Endometrium (tissue), 2 donors: ENCODE measurements at regions not wholly inside any gene's neighbourhood (a gene's known extent, or its start where the extent isn't known, plus 50 kb on each side); places are given as distances from the start of the nearest gene placed in this dataset.
"Not testable (repeated sequence)": the region's sequence is repeated elsewhere in the genome, so short reads cannot be mapped to it uniquely, and the experiment has no call there.

Experiments used
- FAIRE-seq: peaks from 2 replicates; lab custom pipeline; 2012; peaks lifted over from hg19 to GRCh38; lab: Jason Lieb, UNC
- donor health status: control.
- donor health status: control.

DNA sequence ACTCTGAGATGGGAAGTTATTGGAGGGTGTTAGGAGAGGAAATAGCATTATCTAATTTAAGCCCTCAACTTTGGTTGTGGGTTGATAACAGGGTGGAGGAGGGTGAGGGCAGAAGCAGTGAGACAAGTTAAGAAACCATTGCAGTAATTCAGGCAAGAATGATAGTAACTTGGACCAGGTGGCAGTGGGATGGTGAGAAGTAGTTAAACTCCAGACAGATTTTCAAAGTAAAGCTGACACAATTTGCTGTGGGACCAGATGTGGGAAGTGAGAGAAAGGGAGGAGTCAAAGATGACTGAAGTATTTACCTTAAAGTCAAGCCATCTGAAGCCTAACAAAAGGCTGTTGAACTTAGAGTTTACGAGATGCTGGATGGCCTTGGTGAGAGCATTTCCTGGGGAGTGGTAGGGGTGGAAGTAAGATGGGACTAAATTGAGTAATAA is 163.2 kb upstream of the KLF7 start:
- FAIRE-seq, result no peak

DNA sequence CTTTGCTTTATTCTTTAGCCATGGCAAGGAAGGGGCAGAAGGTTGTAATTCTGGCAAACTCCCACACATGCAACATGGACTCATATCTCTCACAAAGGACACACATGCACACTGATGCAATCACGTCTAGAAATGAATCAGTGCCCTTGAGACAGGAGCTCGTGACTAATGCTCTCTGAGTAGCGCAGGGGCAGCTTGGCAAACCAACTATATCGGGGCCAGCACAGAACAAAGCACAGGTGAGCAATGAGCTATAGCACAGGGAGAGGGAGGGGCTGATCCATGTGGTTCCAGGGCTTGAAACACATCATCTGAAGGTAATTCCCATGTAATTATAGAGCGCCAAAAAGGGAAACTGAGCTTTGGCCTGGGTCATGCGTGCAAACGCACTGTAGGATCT is 165.2 kb upstream of the KLF7 start:
- no peak for FAIRE-seq

GRCh38 chr2:207331674-207332073 is 165.9 kb upstream of the KLF7 start:
- FAIRE-seq, result no peak

GRCh38 chr2:207332480-207333212 is 166.9 kb upstream of the KLF7 start:
- FAIRE-seq, result no peak

DNA sequence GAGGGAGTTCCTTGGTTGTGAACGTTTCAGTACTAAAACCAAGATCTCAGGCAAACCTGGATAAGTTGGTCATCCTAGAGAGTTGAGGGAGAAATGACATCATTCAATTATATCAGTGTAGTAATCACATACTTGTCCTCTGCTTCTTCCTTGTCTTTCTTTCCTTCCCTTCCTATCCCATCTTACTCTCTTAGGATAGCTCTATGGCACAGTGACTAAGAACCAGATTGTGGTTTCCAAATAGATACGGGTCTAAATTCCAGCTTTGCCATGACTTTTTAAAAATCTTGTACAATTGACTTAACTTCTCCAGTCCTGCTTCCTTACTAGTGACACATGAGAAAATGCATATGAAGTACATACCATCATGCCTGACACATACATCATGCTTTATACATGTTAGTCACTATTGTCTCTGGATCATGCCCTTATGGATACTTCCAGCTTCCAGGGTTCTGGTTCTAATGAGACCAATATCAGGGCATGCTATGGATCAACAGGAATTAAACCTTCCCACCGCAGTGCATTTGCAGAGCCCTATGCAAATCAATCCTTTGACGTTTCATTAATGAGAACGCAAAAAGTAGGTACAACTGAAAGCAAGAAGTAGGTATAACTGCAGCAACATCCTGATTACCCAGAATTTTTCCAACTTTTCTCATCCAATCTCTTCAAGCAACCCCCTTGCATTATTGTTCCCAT is 168.0 kb upstream of the KLF7 start:
- FAIRE-seq, result no peak

DNA sequence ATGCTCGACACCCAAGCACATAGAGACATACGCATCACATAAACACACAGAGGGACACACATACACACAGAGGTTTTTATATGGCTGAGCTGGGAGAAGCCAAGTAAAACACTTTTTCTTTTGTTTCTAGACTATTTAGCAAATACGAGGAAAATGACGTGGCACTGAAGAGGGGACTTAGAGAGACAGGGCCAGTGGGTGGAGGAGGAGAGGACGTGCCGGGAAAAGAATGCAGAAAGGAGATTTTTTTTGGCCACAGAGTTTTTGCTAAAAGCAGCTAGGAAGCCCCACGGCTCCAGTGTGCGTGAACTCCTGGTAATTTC is 168.5 kb upstream of the KLF7 start:
- no peak for FAIRE-seq

- no peak for FAIRE-seq
These were observed 169.1 kb upstream of the KLF7 start for GRCh38 chr2:207334624-207335371.

- no peak for FAIRE-seq
These were observed 171.8 kb upstream of the KLF7 start for GRCh38 chr2:207337234-207338219.

DNA sequence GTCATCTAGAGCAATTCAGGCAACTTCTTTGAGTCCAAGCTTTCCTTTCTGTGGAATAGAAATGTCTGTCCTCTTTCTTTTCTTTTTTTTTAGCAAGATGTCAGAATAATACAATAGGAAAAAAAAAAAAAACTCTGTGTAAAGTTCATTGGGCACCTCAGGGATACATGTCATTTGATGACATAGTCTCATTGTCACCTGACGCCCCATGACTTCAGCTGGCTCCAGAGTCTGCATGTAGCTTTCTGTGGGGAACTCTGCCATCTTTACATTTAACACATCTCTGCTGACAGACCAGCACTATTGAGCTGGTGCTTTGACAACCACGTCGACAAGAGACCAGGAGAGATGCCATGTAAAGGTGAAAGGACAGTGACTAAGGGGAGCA is 172.5 kb upstream of the KLF7 start:
- no peak for FAIRE-seq

- no peak for FAIRE-seq
These were observed 172.9 kb upstream of the KLF7 start for GRCh38 chr2:207338610-207339009.

DNA sequence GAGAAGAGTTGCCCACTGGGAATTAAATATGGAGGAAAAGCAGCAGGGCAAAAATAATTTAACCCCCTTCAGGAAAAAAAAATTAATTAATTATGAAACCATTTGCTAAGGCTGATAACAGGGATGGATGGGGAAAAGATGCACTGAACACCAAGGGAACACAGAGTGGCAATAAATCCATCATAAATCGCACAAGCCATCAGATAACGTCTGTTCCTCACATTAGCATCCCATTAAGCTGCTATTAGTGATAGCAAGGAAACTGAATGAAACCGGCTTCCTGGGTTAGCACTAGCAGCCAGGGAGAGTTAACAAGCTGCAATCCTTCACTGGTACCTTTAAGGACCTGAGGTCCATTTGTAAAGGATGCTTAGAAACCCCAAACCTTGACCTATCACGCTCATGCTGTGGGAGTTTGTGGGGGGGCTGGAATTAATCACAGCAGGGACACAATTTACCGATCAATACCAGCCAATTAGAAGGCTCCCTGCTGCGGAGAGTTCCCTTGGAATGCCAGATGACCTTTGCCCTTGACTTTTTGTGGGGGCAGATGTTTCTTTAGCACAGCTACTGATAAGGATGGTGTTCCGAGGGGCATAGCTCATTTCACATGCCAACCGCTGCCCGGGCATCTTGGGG is 175.5 kb upstream of the KLF7 start:
- FAIRE-seq, result no peak

GRCh38 chr2:207341804-207342203 is 176.1 kb upstream of the KLF7 start:
- no peak for FAIRE-seq

- not testable (repeated sequence) for FAIRE-seq
These were observed 179.0 kb upstream of the KLF7 start for GRCh38 chr2:207344596-207345394.

DNA sequence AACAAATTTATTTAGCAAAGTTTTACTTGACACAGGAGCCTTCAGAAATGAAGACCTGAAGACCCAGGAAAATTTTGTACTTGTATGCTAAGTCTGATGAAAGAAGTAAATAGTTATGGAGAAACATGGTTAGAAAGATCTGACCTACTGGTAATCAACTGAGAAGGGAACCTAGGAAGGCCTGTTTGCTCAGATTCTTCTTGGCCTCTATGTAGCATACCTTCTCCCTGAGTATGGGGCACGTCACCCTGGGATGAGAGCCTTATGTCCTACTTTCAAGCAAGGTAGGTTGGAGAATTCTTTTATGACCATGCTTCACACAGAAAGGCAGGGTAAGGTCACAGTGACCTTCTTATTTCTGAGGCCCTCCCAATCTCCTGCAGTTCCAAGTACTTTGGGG is 178.6 kb upstream of the CREB1 start:
- FAIRE-seq, result no peak

DNA sequence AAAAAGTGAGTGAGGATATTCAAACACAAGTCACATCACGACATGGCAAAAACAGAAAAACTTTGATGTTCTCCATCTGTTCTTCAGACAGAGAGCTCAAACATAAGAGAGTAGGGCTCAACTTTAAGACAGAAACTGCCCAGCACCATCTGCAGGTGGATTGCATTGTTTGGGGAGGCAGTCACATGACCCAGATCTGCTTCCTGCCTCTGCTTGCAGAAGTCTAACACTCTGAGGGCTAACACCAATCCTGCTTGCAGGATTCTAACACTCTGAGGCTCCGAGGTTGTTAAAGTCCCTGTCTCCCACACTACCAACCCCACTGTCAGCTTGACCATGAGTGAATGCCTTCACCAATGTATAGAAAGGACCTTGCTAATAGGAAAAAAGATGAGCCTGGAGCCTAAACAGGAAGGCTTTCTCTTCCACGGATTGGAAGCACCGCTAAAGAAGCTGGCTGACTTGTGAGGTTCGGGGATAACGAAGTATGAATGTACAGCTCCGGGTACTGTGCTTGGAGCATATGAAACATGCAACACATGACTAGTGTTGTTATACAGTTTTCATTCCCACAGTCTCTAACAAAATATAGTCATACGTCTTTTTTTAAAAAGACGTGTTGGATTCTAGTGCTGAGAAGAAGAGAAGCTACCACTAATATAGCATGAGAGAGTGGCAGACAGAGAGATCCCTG is 176.6 kb upstream of the CREB1 start:
- FAIRE-seq, result no peak

DNA sequence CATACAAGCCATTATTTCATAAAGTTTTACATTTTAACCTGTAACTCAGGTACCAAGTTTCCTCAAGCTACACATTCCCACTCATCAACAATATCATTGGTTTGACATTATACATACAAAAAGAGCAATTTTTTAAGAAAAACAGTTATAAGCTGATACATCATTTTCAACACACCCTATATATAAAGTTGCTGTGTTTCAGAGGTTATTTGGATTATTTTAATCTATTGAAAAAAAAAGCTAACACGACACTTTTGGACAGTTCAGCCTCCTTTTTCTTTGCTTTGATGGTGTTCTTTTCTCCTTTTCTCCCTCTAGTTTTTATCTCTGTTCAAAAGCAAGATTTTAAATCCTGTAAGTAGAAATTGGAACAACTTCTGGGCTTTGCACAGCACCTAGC is 175.9 kb upstream of the CREB1 start:
- FAIRE-seq, result no peak

- FAIRE-seq, result no peak
These were observed 175.3 kb upstream of the CREB1 start for GRCh38 chr2:207354462-207354861.

- FAIRE-seq, result no peak
These were observed 173.2 kb upstream of the CREB1 start for GRCh38 chr2:207356567-207356966.

DNA sequence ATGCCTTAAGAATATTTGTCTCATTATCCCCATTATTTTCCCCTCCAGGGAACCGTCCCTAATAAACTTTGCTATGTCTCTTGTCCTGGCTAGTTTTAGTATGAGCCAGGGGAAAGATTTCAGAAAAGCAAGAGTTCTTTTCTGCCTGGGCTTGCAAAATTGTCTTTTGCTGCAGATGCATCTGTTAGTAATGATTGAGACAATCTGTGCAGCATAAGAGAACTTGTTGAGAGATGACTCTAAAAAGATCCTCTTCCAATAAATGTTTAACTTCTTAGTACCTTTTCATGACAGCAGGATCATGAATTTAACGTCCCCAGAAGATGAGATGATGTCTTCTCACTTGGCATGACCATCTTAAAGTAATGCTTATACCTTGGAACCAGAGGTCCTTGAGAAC is 172.5 kb upstream of the CREB1 start:
- no peak for FAIRE-seq

GRCh38 chr2:207362716-207363115 is 167.0 kb upstream of the CREB1 start:
- FAIRE-seq, result no peak
